ENCODE measurements at regions not wholly inside any gene's neighbourhood (a gene's known extent, or its start where the extent isn't known, plus 50 kb on each side); places are given as distances from the start of the nearest gene placed in this dataset.

GRCh38 chr21:40938078-40938477, 91.1 kb upstream of the DSCAM start:
- no peak for TF ChIP-seq CTCF (IDR thresholded peaks at IDR 0.05; ENCODE audit: low read depth, low read length)
- H3K4me3 ChIP-seq (ENCODE audit: low read depth, low read length) = no peak overlapping the region
- in situ Hi-C loops (cut with HindIII; ENCODE audit: low sequenced_read_pairs) = no loop called here
- no peak for DNase-seq (ENCODE audit: low read depth, low spot score)

DNA sequence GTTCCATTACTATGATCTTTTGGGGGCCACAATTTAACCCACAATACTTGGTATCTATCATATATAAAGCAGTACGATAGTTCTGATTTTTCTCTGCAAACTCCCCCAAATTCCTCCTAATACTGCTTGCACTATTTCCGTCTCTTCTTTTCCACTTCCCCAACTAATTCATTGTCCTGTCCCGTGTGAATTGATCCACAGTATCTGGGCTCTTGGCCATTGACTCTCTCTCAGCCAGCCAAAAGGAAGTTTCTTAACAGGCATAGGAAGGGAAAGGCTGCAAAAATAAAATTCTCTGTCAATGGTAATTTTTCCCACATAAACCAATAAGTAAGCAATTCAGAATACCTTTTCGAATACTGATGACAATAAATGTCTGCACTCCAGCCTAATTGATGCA, 91.7 kb upstream of the DSCAM start:
- no peak for TF ChIP-seq CTCF (IDR thresholded peaks at IDR 0.05; ENCODE audit: low read depth, low read length)
- DNase-seq (ENCODE audit: low read depth, low spot score) = no peak
- in situ Hi-C loops (cut with HindIII; ENCODE audit: low sequenced_read_pairs) = no loop called here
- H3K4me3 ChIP-seq (ENCODE audit: low read depth, low read length) = no peak overlapping the region

- no peak for TF ChIP-seq CTCF (IDR thresholded peaks at IDR 0.05; ENCODE audit: low read depth, low read length)
- no peak for DNase-seq (ENCODE audit: low read depth, low spot score)
- H3K4me3 ChIP-seq (ENCODE audit: low read depth, low read length) = no peak overlapping the region
- in situ Hi-C loops (cut with HindIII; ENCODE audit: low sequenced_read_pairs) = no loop called here
Measured at GRCh38 chr21:40947713-40948112, 100.8 kb upstream of the DSCAM start.

DNA sequence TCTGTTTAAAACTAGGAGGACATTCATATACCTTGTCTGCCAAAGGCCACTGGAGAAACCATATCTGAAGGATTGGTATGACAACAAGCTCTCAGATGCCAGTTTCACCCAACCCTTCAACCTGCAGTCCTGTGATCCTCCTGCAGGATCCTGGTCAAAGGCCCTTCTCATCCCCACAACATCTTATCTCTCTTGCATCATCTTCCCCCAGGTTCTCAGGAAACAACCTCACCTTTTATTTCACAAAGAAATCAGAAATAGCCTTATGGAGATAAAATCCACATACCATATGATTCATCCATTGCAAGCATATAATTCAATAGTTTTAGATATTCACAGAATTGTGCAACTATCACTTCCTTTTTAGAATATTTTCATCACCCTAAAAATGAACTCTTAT, 104.0 kb upstream of the DSCAM start:
- in situ Hi-C loops (cut with HindIII; ENCODE audit: low sequenced_read_pairs) = no loop called here
- TF ChIP-seq CTCF (IDR thresholded peaks at IDR 0.05; ENCODE audit: low read depth, low read length) = no peak
- no peak overlapping the region for H3K4me3 ChIP-seq (ENCODE audit: low read depth, low read length)
- DNase-seq (ENCODE audit: low read depth, low spot score) = no peak

DNA sequence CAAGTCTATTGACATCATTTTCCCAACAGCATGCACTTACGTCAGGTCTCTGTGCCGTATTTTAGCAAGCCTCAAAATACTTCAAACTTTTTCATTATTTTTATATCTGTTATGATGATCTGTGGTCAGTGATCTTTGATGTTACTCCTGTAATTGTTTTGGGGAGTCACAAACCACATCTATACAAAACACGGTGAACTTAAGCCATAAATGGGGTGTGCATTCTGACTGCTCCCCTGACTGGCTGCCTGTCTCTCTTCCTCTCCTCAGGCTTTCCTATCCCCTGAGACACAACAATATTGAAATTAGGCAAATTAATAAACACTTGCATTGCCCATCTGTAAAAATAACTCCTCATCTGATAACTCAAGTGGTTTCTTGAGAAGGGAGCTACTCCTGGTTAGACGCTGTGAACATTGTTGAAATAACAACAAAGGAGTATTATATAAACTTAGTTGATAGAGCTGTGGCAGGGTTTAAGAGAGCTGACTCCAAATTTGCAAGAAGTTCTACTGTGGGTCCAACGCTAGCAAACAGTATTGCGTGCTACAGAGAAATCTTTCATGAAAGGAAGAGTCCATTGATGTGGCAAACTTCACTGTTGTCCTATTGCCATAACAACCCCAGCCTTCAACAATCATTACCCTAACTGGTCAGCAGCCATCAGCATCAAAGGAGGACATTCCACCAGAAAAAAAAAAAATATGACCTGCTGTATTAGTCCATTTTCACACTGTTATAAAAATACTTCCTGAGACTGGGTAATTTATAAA, 105.8 kb upstream of the DSCAM start:
- DNase-seq (ENCODE audit: low read depth, low spot score) = no peak
- H3K4me3 ChIP-seq (ENCODE audit: low read depth, low read length) = no peak overlapping the region
- in situ Hi-C loops (cut with HindIII; ENCODE audit: low sequenced_read_pairs) = no loop called here
- TF ChIP-seq CTCF (IDR thresholded peaks at IDR 0.05; ENCODE audit: low read depth, low read length) = no peak

DNA sequence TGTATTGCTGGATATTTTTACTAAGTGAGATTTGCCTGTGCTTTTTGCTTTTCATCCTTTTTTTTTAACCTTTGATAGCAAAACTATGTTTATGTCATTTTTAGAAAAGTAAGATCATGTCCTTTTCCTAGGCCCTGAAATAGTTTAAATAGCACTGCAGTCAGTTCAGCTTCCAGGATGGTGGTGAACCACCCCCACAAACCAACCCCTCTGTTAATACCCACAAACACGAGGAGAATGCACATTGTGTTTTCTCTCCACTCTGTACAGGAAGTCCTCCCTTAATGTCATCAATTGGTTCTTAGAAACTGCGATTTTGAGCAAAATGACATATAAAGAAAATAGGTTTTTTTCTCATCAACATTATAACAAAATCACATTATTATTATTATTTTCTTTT, 117.7 kb upstream of the DSCAM start:
- no peak for DNase-seq (ENCODE audit: low read depth, low spot score)
- no peak for TF ChIP-seq CTCF (IDR thresholded peaks at IDR 0.05; ENCODE audit: low read depth, low read length)
- in situ Hi-C loops (cut with HindIII; ENCODE audit: low sequenced_read_pairs) = no loop called here
- no peak overlapping the region for H3K4me3 ChIP-seq (ENCODE audit: low read depth, low read length)
